Prostate gland (tissue), 2 donors: ENCODE measurements at regions not wholly inside any gene's neighbourhood (a gene's known extent, or its start where the extent isn't known, plus 50 kb on each side); places are given as distances from the start of the nearest gene placed in this dataset.

Source experiments
- POLR2A ChIP-seq: fragments of 450-650 bp; IDR thresholded peaks from one replicate; pipeline ENCODE4 v1.6.1; 2016; ENCODE audit warnings: antibody characterized with exemption, mild to moderate bottlenecking
- POLR2AphosphoS5 ChIP-seq: sonication (generic); formaldehyde crosslinking; IDR thresholded peaks from one replicate; pipeline ENCODE4 v1.6.1; 2017; ENCODE audit warnings: antibody characterized with exemption
- TF ChIP-seq, protein P1 (sequence below), 4 experiments: fragments of 200-600 bp in 2 of 4; fragments of 450-650 bp in 2 of 4; sonication (generic) in 2 of 4; IDR thresholded peaks; 1 replicate in 3 of 4; 2 replicates in 1 of 4; pipeline ENCODE4 v1.5.1; 2016 to 2019; ENCODE audit warnings: antibody characterized with exemption in 4 of 4, mild to moderate bottlenecking in 2 of 4, moderate library complexity in 2 of 4

- no peak for TF ChIP-seq POLR2A
- TF ChIP-seq, protein P1, sequence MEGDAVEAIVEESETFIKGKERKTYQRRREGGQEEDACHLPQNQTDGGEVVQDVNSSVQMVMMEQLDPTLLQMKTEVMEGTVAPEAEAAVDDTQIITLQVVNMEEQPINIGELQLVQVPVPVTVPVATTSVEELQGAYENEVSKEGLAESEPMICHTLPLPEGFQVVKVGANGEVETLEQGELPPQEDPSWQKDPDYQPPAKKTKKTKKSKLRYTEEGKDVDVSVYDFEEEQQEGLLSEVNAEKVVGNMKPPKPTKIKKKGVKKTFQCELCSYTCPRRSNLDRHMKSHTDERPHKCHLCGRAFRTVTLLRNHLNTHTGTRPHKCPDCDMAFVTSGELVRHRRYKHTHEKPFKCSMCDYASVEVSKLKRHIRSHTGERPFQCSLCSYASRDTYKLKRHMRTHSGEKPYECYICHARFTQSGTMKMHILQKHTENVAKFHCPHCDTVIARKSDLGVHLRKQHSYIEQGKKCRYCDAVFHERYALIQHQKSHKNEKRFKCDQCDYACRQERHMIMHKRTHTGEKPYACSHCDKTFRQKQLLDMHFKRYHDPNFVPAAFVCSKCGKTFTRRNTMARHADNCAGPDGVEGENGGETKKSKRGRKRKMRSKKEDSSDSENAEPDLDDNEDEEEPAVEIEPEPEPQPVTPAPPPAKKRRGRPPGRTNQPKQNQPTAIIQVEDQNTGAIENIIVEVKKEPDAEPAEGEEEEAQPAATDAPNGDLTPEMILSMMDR (IDR thresholded peaks at IDR 0.05): no peak
- TF ChIP-seq POLR2AphosphoS5: no peak
Observed at GRCh38 chr7:106537119-106537518, 123.8 kb downstream of the CCDC71L start.
